ENCODE measurements at regions not wholly inside any gene's neighbourhood (a gene's known extent, or its start where the extent isn't known, plus 50 kb on each side); places are given as distances from the start of the nearest gene placed in this dataset.

DNA sequence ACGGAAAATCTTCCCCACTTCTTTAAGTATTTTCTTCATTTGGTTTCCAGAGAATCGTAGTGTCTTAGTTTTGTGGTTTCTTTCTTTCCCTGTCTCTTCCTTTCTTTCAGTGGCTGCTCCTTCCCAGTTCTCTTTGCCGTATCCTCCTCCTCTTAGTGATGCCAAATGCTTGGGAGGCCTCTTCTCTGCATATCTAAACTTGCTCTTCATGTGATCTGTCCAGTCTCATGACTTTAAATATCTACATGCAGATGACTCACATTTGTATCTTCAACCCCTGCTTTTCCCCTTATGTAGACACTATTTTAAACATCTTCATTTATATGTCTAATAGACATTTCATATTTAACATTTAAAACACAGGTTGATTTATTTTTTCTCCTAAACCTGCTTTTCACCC is 149.2 kb downstream of the PTCSC3 start:
- TF ChIP-seq EZH2 (IDR thresholded peaks at IDR 0.05; ENCODE audit: insufficient read depth, poor library complexity, severe bottlenecking) (no peak), EZH2phosphoT487 (IDR thresholded peaks at IDR 0.05; ENCODE audit: insufficient read depth, low read depth) (no peak)

Data from GM23248 (cell line).